GM12878 (cell line): ENCODE measurements at regions not wholly inside any gene's neighbourhood (a gene's known extent, or its start where the extent isn't known, plus 50 kb on each side); places are given as distances from the start of the nearest gene placed in this dataset.

Experiments
- ATAC-seq: fragments of 200-7000 bp; cut with Tn5 transposase; 3 replicates; pipeline ENCODE4 v1.9.1; 2020; ENCODE audit warnings: mild to moderate bottlenecking, moderate library complexity
- BruUV-seq: library from RNA; stranded (reverse); fragments of 400-500 nt; replicated peaks from 2 replicates; lab custom pipeline; 2021; lab: Mats Ljungman, UMichigan
- CTCF ChIA-PET: fragments of 300-600 bp; sonication (Branson Sonifier 250); formaldehyde crosslinking; extraction: SDS; loops from one replicate; lab custom pipeline; 2021; ENCODE audit warnings: inconsistent platforms; lab: Yijun Ruan, JAX
- POLR2A ChIA-PET: fragments of 350-600 bp; formaldehyde crosslinking; extraction: SDS; loops from one replicate; lab custom pipeline; 2021; ENCODE audit warnings: inconsistent platforms; lab: Charles Lee
- RAD21 ChIA-PET: fragments of 300-600 bp; sonication (Branson Sonifier 250); formaldehyde crosslinking; loops from one replicate; lab custom pipeline; 2023; ENCODE audit warnings: antibody characterized with exemption; ENCODE audit not compliant: unreplicated experiment; lab: Charles Lee
- SMC1A ChIA-PET: fragments of 300-600 bp; sonication (Branson Sonifier 250); formaldehyde crosslinking; loops from one replicate; lab custom pipeline; 2023; ENCODE audit not compliant: unreplicated experiment, uncharacterized antibody; lab: Charles Lee
- DNase-seq: peaks from one replicate; pipeline ENCODE4 v3.0.0-alpha.2; 2011; ENCODE audit warnings: low read depth, low spot score
- FAIRE-seq: peaks from 3 replicates; lab custom pipeline; 2011; peaks lifted over from hg19 to GRCh38; lab: Jason Lieb, UNC
- H2AFZ ChIP-seq: 2 replicates; pipeline ENCODE4 v1.6.0; 2011; ENCODE audit warnings: low read depth, low read length, control low read depth; ENCODE audit not compliant: control insufficient read depth
- H3K27ac ChIP-seq: 2 replicates; pipeline ENCODE4 v1.5.1; 2011; ENCODE audit warnings: control low read depth; ENCODE audit not compliant: control insufficient read depth, insufficient read depth
- H3K27me3 ChIP-seq, 2 experiments: replicated peaks in 1 of 2; 2 replicates each; pipeline versions ENCODE4 v1.6.0 to v1.6.1; 2011; ENCODE audit warnings: low read length in 1 of 2; ENCODE audit not compliant: control insufficient read depth in 2 of 2, insufficient read depth in 2 of 2
- H3K36me3 ChIP-seq, 2 experiments: 2 replicates each; pipeline ENCODE4 v1.5.1; 2011; ENCODE audit warnings: low read length in 1 of 2; ENCODE audit not compliant: control insufficient read depth in 2 of 2, insufficient read depth in 2 of 2
- H3K4me1 ChIP-seq: 2 replicates; pipeline ENCODE4 v1.6.1; 2011; ENCODE audit warnings: mild to moderate bottlenecking, low read length, moderate library complexity, mixed read lengths; ENCODE audit not compliant: control insufficient read depth, insufficient read depth
- H3K4me2 ChIP-seq: 2 replicates; pipeline ENCODE4 v1.6.0; 2011; ENCODE audit warnings: control low read depth; ENCODE audit not compliant: control insufficient read depth, insufficient read depth
- H3K4me3 ChIP-seq: fragments of 200-600 bp; sonication (generic); 2 replicates; pipeline ENCODE4 v1.5.1; 2016
- H3K79me2 ChIP-seq: 2 replicates; pipeline ENCODE4 v1.6.0; 2011; ENCODE audit warnings: low read length; ENCODE audit not compliant: control insufficient read depth, insufficient read depth
- H3K9ac ChIP-seq: 2 replicates; pipeline ENCODE4 v1.8.0; 2011; ENCODE audit warnings: low read length, control low read depth, mixed read lengths; ENCODE audit not compliant: control insufficient read depth, insufficient read depth
- H3K9me3 ChIP-seq: replicated peaks from 3 replicates; pipeline ENCODE4 v1.5.1; 2011; ENCODE audit warnings: mild to moderate bottlenecking, low read length; ENCODE audit not compliant: control insufficient read depth, insufficient read depth
- H4K20me1 ChIP-seq: 2 replicates; pipeline ENCODE4 v1.6.0; 2011; ENCODE audit not compliant: control insufficient read depth, insufficient read depth
- CBX5 ChIP-seq: sonication (generic); IDR thresholded peaks from 2 replicates; pipeline ENCODE4 v1.6.1; 2016; ENCODE audit warnings: low read depth, moderate library complexity, mild to moderate bottlenecking, inconsistent platforms
- CHD4 ChIP-seq: fragments of 200-600 bp; sonication (generic); IDR thresholded peaks from 2 replicates; pipeline ENCODE4 v1.6.1; 2016; ENCODE audit warnings: mild to moderate bottlenecking
- CREB1 ChIP-seq: IDR thresholded peaks from 2 replicates; pipeline ENCODE4 v1.6.1; 2012; ENCODE audit warnings: low read depth, mild to moderate bottlenecking, inconsistent platforms
- ETV6 ChIP-seq, 2 experiments: fragments of 450-650 bp in 1 of 2; IDR thresholded peaks in 1 of 2; conservative IDR thresholded peaks in 1 of 2; 2 replicates each; pipeline ENCODE4 v1.6.1; 2014; ENCODE audit warnings: antibody characterized with exemption in 1 of 2, borderline replicate concordance in 1 of 2, low read depth in 1 of 2, mild to moderate bottlenecking in 1 of 2, moderate library complexity in 1 of 2
- EZH2 ChIP-seq: IDR thresholded peaks from 2 replicates; pipeline ENCODE4 v1.6.1; 2012; ENCODE audit warnings: low read depth, mild to moderate bottlenecking, control low read depth, inconsistent platforms, low read length, borderline replicate concordance; ENCODE audit not compliant: control insufficient read depth
- FOXK2 ChIP-seq: fragments of 450-650 bp; IDR thresholded peaks from 2 replicates; pipeline ENCODE4 v1.6.1; 2017; ENCODE audit warnings: mild to moderate bottlenecking, moderate library complexity
- MTA2 ChIP-seq: fragments of 450-650 bp; IDR thresholded peaks from 2 replicates; pipeline ENCODE4 v1.6.1; 2016; ENCODE audit warnings: low read depth, mild to moderate bottlenecking, moderate library complexity
- MYC ChIP-seq: IDR thresholded peaks from 2 replicates; pipeline ENCODE4 v1.6.1; 2011; ENCODE audit warnings: mild to moderate bottlenecking, low read length, moderate library complexity, inconsistent platforms; ENCODE audit not compliant: insufficient read depth, insufficient replicate concordance, insufficient read length, severe bottlenecking
- POLR2AphosphoS2 ChIP-seq: IDR thresholded peaks from 2 replicates; pipeline ENCODE4 v1.6.1; 2011; ENCODE audit warnings: low read depth, mild to moderate bottlenecking, low read length, improper control_type of control experiment, moderate library complexity
- POLR2AphosphoS5 ChIP-seq: IDR thresholded peaks from 2 replicates; pipeline ENCODE4 v1.6.1; 2011; ENCODE audit warnings: mild to moderate bottlenecking, low read length, inconsistent platforms
- POU2F2 ChIP-seq: IDR thresholded peaks from 3 replicates; pipeline ENCODE4 v1.6.1; 2011; ENCODE audit warnings: low read depth, mild to moderate bottlenecking, low read length, borderline replicate concordance
- RBBP5 ChIP-seq: fragments of 200-600 bp; sonication (generic); conservative IDR thresholded peaks from 2 replicates; pipeline ENCODE4 v1.6.1; 2016
- RFX5 ChIP-seq: IDR thresholded peaks from 2 replicates; pipeline ENCODE4 v1.6.1; 2011; ENCODE audit warnings: low read depth, low read length, improper control_type of control experiment
- RUNX3 ChIP-seq: IDR thresholded peaks from 2 replicates; pipeline ENCODE4 v1.6.1; 2012; ENCODE audit warnings: low read length, inconsistent platforms
- SMARCA5 ChIP-seq: fragments of 450-650 bp; IDR thresholded peaks from 2 replicates; pipeline ENCODE4 v1.6.1; 2017; ENCODE audit warnings: mild to moderate bottlenecking
- WGBS: methylation state at CpG from one replicate; pipeline ENCODE4 v1.1.6; 2016; ENCODE audit warnings: low lambda C conversion rate; ENCODE audit not compliant: insufficient replicate concordance, insufficient coverage; ENCODE audit errors: missing lambda C conversion rate; 5-methylcytosine and 5-hydroxymethylcytosine counted together
- in situ Hi-C: fragments of 300-500 bp; cut with MboI; formaldehyde crosslinking; loops from 9 replicates; pipeline ENCODE4 v1.14.3; 2018; ENCODE audit warnings: mixed read lengths
- intact Hi-C: fragments of 100-400 bp; cut with micrococcal nuclease; formaldehyde crosslinking; loops from one replicate; pipeline ENCODE4 v1.14.2; 2022; ENCODE audit not compliant: unreplicated experiment
- TF ChIP-seq, protein P1 (sequence below): fragments of 450-650 bp; IDR thresholded peaks from 2 replicates; pipeline ENCODE4 v1.6.1; 2014; ENCODE audit warnings: mild to moderate bottlenecking

DNA sequence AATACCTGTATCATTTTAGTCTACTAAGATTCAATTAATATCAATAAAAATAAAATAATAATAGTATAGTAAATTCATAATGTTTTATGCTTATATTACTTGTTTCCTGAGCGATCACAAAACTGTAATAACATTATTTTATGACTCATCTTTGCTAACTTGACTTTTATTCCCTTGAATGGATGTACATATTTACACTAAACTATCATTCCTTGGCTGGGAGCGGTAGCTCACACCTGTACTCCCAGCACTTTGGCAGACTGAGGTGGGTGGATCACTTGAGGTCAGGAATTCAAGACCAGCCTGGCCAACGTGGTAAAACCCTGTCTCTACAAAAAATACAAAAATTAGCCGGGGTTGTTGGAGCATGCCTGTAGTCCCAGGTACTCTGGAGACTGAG lies 104.0 kb upstream of the SLC34A2 start (continued):
- TF ChIP-seq EZH2 (no peak), CBX5 (no peak), CHD4 (no peak), RFX5 (no peak), POLR2AphosphoS5 (no peak)

- H3K9ac ChIP-seq = no peak overlapping the region
- no peak overlapping the region for H3K4me2 ChIP-seq
- DNase-seq (no peak), FAIRE-seq (no peak)
- CTCF ChIA-PET = no interaction called here
- H3K4me3 ChIP-seq = no peak overlapping the region
- in situ Hi-C loops (no loop called here), intact Hi-C loops (no loop called here)
- no peaks in the 10 kb centered on the region for H3K36me3 ChIP-seq
- H3K27me3 ChIP-seq = no peaks in the 10 kb centered on the region
- H3K9me3 ChIP-seq = no peaks in the 10 kb centered on the region; the same call in 2 of the 3 replicates
- SMC1A ChIA-PET = no interaction called here
- under 1% methylated on average over 7 of the region's 8 CpGs for WGBS
- H3K4me1 ChIP-seq = no peaks in the 10 kb centered on the region
- BruUV-seq = no TSS peak
- no peaks in the 10 kb centered on the region for H3K79me2 ChIP-seq
- H4K20me1 ChIP-seq = no peaks in the 10 kb centered on the region
- TF ChIP-seq SMARCA5 (no peak), RBBP5 (no peak), POLR2AphosphoS2 (no peak), CREB1 (no peak), ETV6 (conservative IDR thresholded peaks at IDR 0.05 in 1 of 2, IDR thresholded peaks at IDR 0.05 in 1 of 2; ENCODE audit: borderline replicate concordance in 1 of 2, low read depth in 1 of 2) (no peak), POU2F2 (no peak), MTA2 (no peak), FOXK2 (no peak), MYC (no peak), RUNX3 (no peak)
- TF ChIP-seq, protein P1, sequence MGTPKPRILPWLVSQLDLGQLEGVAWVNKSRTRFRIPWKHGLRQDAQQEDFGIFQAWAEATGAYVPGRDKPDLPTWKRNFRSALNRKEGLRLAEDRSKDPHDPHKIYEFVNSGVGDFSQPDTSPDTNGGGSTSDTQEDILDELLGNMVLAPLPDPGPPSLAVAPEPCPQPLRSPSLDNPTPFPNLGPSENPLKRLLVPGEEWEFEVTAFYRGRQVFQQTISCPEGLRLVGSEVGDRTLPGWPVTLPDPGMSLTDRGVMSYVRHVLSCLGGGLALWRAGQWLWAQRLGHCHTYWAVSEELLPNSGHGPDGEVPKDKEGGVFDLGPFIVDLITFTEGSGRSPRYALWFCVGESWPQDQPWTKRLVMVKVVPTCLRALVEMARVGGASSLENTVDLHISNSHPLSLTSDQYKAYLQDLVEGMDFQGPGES = no peak
- TF ChIP-seq, all 136 proteins: peak for 0
- ATAC-seq = no peak
- Histone ChIP-seq H3K27ac (no peak overlapping the region), H2AFZ (no peak overlapping the region)
- ChIA-PET RAD21 (interaction anchor here (1.2 kb wide), 1 partner anchor 111 kb away, joined by 4 read pairs; no protein-coding TSS in a partner anchor), POLR2A (no interaction called here)
Measured at GRCh38 chr4:25552580-25553271, 102.9 kb upstream of the SLC34A2 start.
